HG02852 (cell line): ENCODE measurements at regions not wholly inside any gene's neighbourhood (a gene's known extent, or its start where the extent isn't known, plus 50 kb on each side); places are given as distances from the start of the nearest gene placed in this dataset.

Experiments used
- ATAC-seq: cut with Tn5 transposase; IDR thresholded peaks from one replicate; pipeline ENCODE4 v1.9.1; 2021; ENCODE audit warnings: mild to moderate bottlenecking, moderate library complexity; ENCODE audit not compliant: unreplicated experiment

DNA sequence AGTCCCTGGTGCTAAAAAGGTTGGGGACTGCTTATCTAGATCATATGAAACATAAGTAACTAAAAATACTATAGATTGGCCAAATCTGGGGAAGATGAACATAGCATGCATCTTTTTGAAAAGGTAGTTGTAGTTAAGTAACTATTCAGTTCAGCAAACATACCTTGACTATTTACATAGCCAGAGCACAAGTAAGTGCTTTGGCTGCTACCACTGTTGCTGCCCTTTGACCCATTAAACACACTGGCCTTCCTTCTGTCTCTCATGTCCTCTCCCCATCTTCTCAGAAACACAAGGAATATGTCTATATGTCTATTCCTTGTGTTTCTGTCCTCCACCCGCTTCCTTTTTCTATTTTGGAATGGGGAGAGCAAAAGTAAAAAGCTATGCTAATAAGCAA lies 87.9 kb upstream of the SPRY1 start:
- no peak for ATAC-seq

DNA sequence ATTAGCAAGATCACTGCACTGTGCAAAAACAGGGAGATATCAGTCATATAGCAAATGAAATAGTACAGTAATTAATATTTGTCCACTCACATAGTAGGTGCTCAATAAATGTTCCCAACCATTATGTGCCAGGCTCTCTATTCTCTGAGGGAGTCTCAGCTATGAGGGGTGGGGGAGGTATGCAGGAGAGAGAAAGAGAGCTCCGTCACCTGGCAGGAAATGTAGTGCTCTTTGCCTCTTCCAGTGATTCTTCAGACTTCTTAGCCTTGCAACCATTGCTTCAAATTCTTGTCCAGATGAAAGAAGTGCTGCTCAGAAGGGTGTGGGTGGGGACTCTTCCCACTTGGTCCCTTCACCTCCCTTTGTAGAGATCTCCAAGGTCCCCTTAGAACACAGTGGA lies 84.5 kb upstream of the SPRY1 start:
- no peak for ATAC-seq

DNA sequence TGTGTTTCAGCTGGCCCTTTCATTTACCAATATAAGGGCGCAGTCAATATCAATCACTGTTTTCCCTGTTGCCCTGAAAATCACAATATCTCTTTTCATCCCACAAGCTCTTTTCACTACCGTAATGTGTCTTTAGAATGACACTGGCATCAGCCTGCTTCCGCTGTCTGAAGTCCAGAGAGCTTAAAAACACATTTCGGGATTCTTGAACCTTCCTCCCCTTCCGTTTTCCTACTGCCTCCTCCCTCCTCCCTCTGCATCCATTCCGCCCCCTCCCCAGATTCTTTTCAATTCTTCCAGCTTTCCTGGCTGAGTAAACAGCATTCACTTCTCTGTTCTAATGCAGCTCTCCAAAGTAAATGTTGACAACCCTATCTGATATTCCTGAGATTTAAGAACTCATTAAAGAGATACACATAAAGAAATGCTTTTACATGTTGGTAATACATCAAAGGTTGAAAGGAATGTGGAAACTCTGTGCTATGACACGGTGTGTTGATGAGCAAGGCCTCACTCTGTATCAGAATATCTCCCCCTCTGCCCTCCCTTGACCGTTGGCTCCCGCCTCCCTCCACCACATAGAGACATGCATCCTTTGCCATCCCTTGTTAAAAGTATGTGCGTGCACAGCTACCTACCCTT lies 83.5 kb upstream of the SPRY1 start:
- ATAC-seq, result no peak

DNA sequence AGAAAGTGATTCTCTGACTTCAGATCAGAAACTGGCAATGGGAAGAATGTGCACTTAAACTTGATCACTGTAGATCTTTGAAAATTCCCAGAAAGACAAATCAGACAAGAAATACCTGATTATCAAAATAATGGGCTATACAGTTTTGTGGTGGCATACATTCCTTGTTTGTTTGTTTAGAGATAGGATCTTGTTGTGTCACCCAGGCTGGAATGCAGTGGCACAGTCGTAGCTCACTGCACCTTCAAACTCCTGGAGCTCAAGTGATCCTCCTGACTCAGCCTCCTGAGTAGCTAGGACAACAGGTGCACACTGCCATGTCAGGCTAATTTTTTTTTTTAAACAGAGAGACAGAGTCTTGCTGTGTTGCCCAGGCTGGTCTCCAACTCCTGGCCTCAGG lies 81.0 kb upstream of the SPRY1 start:
- no peak for ATAC-seq

DNA sequence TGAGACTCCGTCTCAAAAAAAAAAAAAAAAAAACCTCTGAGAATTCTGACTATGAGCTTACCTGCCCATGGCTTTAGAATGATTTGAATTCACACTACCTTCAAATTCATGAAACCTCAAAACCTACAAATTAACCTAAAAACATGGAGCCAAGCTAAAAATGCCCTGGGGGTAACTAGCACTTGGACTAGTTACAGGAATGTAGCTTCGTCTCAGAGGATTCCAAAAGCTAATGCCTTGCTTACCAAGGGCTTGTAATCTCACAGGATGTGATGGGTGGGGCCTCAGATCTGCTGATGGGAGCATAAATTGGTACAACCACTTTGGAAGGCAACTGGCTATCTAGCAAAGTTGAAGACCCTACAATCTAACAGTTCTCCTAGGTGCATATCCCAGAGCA lies 79.4 kb upstream of the SPRY1 start:
- no peak for ATAC-seq

DNA sequence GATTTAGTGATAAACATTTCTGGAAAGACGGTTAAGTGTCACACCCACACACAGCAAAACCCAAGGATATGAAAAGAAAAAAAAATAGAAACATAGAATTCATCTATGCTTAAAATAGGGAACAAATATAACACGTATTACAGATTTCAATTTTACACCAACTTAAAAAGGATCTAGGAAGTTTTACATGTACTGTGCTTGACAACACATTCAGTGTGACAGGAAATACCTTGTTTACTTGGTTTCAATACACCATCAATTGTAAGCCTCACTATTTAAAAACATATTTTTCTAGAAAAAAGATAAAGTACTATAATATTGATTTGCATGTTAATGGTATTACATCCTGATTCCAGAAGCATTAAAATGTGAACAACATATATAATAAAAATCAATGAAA lies 77.0 kb upstream of the SPRY1 start:
- ATAC-seq, result peak; percentile 73

DNA sequence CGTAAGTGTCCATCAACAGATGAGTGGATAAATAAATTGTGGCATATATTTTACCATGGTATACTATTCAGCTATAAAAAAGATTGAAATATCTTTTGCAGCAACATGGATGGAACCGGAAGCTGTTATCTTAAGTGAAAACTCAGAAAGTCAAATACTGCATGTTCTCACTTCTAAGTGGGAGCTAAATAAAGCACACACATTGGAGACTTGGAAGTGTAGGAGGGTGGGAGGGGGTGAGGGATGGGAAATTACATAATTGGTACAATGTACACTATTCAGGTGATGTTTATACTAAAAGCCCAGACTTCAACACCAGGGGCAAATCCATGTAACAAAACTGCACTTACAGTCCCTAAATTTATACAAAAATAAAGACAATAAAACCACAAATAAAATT lies 72.6 kb upstream of the SPRY1 start:
- ATAC-seq, result no peak

DNA sequence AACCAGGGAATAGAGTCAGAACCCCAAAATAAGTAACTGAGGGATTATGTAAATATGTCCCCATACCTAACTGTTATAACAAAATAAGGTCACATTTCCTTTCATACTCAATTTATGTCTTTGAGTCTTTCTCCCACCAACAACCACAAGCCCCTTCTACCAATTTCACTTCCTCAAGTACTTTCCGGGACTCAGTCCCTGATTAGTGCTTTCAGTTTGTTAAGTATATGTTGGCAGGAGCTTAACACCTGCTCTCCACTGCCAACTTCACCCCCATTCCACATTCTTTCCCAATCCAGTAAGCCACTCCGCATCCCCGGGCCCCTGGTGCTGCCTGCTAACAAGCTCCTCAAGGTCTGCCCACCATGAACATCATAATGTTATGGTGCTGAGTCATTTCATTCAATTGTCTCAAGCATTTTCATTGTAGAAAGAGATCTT lies 71.3 kb upstream of the SPRY1 start:
- ATAC-seq, result peak; percentile 97

DNA sequence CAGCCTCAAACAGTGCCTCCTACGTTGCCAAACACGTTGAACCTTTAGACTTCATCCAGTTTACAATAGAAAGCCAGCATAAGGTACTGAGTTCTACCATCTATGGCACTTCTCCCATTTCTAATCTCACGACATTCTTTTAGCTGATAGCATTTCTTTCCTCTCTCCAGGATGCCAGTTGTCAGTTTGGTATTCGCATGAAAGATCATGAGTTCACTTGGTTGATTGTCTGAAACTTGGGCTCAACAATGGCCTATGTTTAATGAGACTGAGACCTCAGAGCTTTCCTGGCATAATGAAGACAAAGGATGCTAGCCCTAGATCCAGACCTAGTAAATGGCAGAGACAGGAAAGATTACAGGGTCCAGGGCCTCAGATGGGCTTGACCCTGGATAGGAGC lies 69.2 kb upstream of the SPRY1 start:
- ATAC-seq, result no peak

DNA sequence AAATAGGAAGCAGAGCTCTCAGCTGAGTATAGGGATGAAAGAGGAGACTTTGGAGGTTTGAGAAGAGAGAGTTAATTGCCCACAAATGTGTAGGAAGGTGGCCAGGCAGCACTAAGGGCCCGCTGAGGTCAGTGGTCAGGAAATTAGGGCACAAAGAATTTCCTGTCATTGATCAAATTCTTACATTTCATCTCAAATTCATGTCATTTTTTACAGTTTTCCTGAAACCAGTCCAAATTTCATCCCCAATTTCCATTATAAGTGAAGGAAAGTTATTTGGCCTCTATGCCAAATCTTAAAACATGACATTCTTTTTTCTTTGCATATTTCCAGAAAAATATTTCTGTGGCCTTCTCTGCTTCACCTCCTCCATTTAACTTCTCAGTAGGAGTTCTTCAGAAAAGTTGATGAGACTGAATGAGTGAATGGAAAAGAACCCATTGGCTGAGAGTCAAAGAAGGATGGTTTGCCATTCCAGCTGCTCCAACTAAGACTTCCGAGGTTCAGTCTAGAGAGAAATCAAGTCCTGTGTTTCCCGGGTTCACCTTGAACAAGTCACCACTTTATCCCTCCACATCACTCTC lies 68.7 kb upstream of the SPRY1 start:
- ATAC-seq, result no peak

DNA sequence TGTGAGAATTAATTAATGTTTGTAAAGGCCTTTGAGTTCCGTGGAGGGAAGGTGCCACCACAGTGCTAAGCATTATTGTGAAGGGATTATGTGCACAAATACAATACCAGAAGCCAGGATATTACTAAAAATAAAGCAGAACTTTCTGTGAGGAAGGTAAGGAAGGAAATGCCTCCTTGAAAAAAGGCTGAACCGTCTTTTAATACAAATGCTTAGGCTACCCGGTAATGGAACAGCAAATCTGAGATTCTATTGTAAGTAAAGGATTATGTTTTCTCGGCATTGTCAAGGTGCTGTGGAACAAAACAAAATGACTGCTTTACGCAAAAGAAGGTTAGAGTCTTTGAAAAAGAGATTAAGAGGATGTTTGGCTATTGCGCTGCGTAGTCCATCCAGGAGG lies 57.9 kb upstream of the SPRY1 start:
- ATAC-seq, result no peak

DNA sequence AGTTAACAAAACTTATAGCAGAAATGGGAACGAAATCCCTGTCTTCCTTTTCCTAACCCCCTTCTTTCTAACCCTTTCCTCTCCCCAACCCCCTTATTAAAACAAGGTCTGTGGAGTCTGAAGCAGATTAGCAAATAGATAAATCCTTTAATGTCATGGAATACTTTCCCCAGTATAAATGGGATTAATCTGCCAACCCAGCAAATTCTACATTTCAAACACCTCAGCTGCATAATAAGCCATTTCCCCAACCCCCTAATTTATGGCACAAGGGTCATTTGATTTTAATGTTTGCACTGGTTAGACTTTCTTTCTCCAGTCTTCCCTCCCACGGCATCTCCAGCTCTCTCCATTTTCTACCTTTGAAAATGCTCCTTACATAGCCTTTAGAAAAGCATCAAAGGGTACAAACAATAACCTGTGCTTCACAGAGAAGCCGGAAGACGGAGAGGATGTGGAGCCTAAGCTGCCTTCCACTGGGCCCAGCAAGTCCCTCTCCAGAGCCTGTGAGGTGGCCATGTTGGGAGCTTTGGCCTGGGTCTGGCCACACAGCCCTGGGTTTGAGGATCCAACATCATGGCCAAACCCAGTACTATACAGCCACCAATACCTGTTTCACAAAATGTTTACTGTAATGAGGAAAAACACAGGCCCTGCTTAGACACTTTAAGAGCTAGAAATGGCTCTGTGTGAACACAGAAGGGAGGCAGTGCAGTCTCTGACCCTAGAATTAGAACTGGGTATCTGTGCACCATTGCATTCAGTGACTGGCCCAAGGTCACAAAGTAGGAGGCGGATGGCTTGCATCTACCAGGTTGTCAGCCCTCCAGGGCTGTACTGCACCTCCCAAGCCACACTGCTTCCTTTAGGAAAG lies 56.9 kb upstream of the SPRY1 start:
- no peak for ATAC-seq

DNA sequence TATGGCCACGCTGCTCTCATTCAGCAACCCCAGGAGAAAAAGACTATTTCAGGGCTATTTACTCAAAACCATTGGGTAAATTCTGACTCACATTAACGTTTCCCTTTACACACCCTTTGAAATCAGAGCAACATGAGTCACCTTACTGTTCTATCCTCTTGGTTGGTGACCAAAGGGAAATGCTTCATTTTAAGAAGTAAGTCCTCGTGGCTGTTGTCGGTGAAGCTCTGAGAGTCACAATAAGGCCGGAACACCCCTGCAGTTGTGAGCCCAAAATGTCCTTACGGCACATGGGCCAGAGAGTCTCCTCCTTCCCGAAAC lies 56.3 kb upstream of the SPRY1 start:
- no peak for ATAC-seq

DNA sequence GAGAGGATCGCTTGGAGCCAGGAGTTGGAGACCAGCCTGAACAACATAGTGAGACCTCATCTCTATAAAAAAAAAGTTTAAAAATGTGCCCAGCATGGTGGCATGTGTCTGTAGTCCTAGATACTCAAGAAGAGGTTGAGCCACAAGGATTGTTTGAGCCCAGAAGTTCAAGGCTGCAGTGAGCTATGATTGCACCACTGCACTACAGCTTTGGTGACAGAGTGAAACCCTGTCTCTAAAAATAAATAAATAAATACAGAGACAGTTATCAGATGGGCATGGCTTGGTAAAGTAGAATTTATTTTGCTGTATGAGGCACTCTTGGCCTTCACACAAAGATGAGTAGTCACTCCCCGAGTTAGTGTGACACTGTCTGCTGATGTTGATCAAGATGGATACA lies 54.1 kb upstream of the SPRY1 start:
- ATAC-seq, result no peak

DNA sequence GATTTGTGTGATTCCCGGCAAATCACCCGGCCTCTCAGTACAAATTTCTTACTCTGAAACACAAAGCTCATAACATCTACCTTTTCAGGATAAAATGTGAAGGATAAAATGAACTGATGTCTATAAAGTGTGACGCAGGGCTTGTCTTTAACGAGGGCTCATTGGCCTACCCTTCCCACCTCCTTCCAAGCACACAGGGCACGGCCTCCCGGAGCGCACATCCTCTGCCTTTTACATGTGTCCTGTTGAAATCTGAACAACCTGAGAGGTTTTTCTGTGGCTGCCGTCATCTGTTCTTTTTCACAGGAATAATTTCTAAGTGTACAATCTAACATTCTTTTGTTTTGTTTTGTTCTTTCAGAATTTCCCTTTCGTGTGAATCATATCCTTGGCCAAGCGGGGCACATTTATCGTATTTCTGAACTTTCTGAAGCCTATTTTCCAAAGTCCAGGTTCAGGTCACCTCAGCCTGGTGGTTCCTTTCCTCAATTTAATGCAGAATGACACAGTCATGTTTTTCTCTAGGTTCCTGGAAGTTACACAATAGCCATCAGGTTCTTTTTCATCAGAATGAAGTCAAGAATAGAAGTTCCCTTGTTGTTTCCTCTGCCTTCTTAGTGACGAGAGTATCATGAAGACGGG lies 53.1 kb upstream of the SPRY1 start:
- ATAC-seq, result no peak

DNA sequence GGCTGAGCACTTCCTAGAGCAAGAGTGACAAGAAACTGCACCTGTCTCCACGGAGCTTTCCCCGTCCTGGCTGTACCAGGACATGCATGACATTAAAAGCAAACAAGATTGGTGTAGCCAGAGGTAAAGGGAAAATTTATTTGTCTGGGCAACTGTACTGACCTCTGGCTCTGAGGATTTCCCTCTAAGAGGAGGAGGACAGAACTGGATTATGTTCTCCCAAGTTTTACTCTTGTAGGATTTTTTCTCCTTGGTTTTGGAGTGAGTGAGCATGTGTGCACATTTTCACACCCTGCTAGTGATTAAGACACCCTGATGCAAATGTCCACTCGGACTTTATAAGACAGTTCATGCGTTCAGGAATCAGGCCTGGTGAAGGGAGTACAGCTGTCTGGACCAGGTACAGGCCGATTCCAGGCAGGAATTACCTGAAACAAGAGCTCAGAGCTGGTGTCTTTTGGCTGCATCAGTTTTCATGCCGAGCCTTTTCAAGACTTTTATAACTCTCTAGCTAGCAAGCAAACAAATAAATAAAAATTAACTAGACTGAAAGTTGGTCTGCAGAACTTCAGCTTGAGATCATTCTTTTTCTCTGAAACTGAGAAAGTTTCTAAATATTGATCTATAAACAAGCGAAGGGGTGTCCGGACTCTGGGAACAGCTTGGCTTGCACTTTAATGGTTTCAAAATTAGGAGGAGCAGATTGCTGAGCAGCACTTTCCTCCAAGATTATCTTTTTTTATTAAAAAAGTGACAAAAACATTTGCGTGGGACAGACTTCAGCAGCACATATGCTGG lies 51.3 kb upstream of the SPRY1 start:
- ATAC-seq, result no peak

DNA sequence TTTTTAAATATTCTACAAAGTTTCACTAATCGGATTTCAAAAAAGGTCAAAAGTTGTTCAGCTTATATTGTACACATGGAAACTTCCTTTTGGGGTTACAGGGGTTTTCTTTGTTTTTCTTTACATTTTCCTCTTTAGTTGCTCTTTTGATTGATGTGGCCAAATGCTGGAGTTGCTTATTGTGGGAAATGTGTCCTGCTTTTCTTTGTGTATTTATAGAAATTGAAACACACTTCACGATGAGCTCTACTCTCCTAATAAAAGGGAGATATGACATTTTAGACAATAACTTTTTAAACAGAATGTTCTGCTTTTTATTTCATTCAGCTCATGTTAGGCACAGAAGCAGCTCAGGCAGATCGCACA lies 50.7 kb upstream of the SPRY1 start:
- no peak for ATAC-seq

DNA sequence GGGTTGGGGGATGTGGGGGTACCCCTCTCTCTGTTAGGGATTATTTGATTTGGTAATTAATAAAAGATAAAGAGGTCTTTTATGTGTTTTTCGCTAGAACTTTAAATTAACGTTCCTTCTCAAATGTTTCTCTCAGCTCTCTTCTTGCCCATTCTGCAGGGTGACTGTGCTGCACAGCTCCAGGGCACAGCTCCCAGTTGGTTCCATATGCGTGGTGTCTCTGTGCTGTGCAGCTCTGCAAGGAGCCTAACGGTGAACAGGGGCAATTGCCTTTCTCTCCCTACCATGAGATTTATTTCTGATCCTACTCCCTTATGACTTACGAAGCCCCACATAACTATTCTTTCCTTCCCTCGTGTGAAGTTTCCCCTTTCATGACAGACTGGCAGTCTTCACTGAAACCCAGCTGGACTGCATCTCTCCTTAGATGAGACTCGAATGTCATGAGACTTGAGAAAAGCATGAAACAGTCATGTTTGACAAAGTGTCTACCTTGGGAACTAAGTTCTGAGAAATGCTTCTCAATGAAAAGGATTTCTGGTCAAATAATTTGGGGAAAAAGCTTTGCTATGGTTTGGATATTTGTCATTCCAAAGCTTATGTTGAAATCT lies 50.2 kb upstream of the SPRY1 start:
- ATAC-seq, result no peak
